Stimulated activated CD4-positive, alpha-beta T cell treated with anti-CD3 and anti-CD28 coated beads, Interleukin-4, amount 100 ng/mL, for 24 hours (primary cell): ENCODE measurements at regions not wholly inside any gene's neighbourhood (a gene's known extent, or its start where the extent isn't known, plus 50 kb on each side); places are given as distances from the start of the nearest gene placed in this dataset.
"Not testable (repeated sequence)": the region's sequence is repeated elsewhere in the genome, so short reads cannot be mapped to it uniquely, and the experiment has no call there.

Source experiments
- DNase-seq: peaks from one replicate; pipeline ENCODE4 v3.0.0-alpha.2; 2020

- no peak for DNase-seq
Observed at GRCh38 chr2:144675331-144675730, 155.4 kb upstream of the ZEB2 start.

- no peak for DNase-seq
Observed at GRCh38 chr2:144674071-144674470, 154.2 kb upstream of the ZEB2 start.

GRCh38 chr2:144673456-144673855, 153.5 kb upstream of the ZEB2 start:
- DNase-seq: no peak

- no peak for DNase-seq
Observed at GRCh38 chr2:144671695-144672455, 152.0 kb upstream of the ZEB2 start.

GRCh38 chr2:144670738-144671137, 150.8 kb upstream of the ZEB2 start:
- DNase-seq: no peak

GRCh38 chr2:144670080-144670479, 150.2 kb upstream of the ZEB2 start:
- no peak for DNase-seq

GRCh38 chr2:144669196-144669987, 149.5 kb upstream of the ZEB2 start:
- DNase-seq: no peak

- no peak for DNase-seq
Observed at GRCh38 chr2:144668493-144669110, 148.7 kb upstream of the ZEB2 start.

- no peak for DNase-seq
Observed at GRCh38 chr2:144666032-144666431, 146.1 kb upstream of the ZEB2 start.

- no peak for DNase-seq
Observed at GRCh38 chr2:144663207-144663606, 143.3 kb upstream of the ZEB2 start.

GRCh38 chr2:144660518-144661316, 140.8 kb upstream of the ZEB2 start:
- DNase-seq: no peak

GRCh38 chr2:144659731-144660275, 139.9 kb upstream of the ZEB2 start:
- DNase-seq: peak; percentile 46

- DNase-seq: no peak
Observed at GRCh38 chr2:144654523-144654922, 134.6 kb upstream of the ZEB2 start.

- no peak for DNase-seq
Observed at GRCh38 chr2:144650907-144651306, 131.0 kb upstream of the ZEB2 start.

GRCh38 chr2:144648837-144649465, 129.0 kb upstream of the ZEB2 start:
- DNase-seq: no peak

GRCh38 chr2:144645083-144645778, 125.3 kb upstream of the ZEB2 start:
- no peak for DNase-seq

GRCh38 chr2:144644549-144644948, 124.6 kb upstream of the ZEB2 start:
- no peak for DNase-seq

GRCh38 chr2:144643537-144644336, 123.8 kb upstream of the ZEB2 start:
- no peak for DNase-seq

GRCh38 chr2:144642856-144643255, 122.9 kb upstream of the ZEB2 start:
- no peak for DNase-seq

- no peak for DNase-seq
Observed at GRCh38 chr2:144642131-144642530, 122.2 kb upstream of the ZEB2 start.

GRCh38 chr2:144638250-144638649, 118.3 kb upstream of the ZEB2 start:
- DNase-seq: not testable (repeated sequence)
